Central memory CD4-positive, alpha-beta T cell (primary cell): ENCODE measurements at regions not wholly inside any gene's neighbourhood (a gene's known extent, or its start where the extent isn't known, plus 50 kb on each side); places are given as distances from the start of the nearest gene placed in this dataset.
"Not testable (repeated sequence)": the region's sequence is repeated elsewhere in the genome, so short reads cannot be mapped to it uniquely, and the experiment has no call there.

Experiments
- DNase-seq: peaks from one replicate; pipeline ENCODE4 v3.0.0; 2022

- no peak for DNase-seq
These were observed 112.0 kb downstream of the UTRN start for GRCh38 chr6:144397141-144397540.

DNA sequence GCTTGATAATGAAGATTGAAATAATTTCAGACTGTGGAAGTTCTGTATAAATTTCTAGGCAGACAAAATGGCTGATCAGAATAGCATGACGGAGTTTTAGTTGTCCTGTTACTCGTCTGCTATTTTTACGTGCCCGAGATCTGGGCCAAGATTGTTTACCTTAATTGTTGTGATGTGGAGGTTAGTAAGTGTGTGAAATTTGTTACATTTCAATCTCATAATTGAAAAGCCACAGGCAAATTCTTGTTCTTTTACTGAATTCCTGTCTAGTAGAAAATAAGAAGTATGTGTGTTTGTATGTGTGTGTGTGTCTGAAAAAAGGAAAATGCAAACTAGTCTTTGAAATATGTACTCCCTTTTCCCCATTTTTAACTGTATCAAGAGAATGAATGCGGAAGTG, 115.2 kb downstream of the UTRN start:
- no peak for DNase-seq

- no peak for DNase-seq
These were observed 116.9 kb downstream of the UTRN start for GRCh38 chr6:144401736-144402733.

DNA sequence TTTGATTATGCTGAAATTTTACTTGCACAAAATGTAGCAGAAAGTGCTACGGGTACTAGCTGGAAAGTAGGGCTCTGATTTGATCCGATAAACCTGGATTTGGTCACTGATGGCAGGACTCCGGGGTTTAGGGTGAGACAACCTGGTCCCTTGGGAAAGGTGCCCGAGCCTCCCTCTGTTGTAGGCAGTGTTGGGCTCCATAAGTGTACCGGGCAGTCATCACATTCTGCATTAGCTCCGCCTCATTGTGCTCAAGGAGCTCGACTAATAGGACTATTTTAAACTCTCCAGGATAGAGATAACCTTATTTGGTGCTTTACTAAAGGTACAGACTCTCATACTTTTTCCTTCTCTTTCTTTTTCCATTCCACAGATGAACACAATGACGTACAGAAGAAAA, 117.6 kb downstream of the UTRN start:
- DNase-seq: no peak

DNA sequence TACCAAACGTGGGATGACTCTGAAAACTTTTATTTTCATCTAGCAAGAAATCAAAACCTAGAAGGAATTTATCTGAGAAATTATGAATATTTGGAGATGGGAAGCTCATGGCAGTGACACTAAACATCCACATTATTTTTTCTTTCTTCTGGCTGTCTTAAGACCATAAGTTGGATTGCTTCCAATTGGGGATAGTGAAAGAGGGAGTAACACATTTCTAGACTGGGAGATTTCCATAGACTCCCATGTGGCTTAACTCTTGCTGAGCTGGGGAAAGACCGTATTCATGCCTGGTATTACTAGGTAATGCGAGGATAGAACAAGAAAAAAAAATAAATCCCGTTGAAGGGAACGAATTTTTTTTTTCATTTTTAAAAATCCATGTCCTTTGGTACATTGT, 120.0 kb downstream of the UTRN start:
- no peak for DNase-seq

- no peak for DNase-seq
These were observed 121.7 kb downstream of the UTRN start for GRCh38 chr6:144406796-144407195.

DNA sequence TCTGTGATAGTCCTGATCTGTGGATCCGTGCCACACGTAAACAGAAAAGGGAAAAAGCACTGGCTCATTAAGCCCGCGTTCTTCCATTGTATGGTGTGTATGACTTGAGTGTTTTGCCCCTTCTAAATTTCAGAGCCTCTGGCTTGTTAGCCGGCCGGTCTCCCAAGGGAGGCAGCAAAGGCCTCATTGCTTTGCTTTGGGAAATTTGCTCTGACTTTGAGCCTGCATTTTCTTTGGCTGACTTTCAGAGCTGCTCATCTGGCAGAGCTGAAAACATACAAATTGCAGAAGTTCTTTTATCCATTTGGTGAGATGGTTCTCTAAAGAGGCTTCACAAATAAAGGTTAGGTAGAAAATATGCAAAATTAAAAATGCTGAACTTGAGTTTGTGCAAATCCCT, 123.0 kb downstream of the UTRN start:
- no peak for DNase-seq

- no peak for DNase-seq
These were observed 124.9 kb downstream of the UTRN start for GRCh38 chr6:144410059-144410458.

GRCh38 chr6:144410574-144410973, 125.4 kb downstream of the UTRN start:
- DNase-seq: not testable (repeated sequence)

- no peak for DNase-seq
These were observed 126.5 kb downstream of the UTRN start for GRCh38 chr6:144411531-144412165.

DNA sequence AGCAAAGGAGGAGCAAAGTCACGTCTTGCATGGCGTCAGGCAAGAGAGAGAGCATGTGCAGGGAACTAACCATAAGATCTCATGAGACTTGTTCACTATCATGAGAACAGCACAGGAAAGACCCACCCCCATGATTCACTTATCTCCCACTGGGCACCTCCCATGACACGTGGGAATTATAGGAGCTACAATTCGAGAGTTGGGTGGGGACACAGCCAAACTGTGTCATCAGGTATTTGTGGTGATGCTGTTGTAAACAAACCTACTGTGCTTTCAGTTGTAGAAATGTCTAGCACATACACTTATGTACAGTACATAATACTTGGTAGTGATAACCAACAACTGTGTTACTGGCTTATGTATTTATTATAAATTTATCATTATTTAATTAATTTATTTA, 128.3 kb downstream of the UTRN start:
- DNase-seq: no peak

GRCh38 chr6:144415014-144415413, 129.9 kb downstream of the UTRN start:
- no peak for DNase-seq

DNA sequence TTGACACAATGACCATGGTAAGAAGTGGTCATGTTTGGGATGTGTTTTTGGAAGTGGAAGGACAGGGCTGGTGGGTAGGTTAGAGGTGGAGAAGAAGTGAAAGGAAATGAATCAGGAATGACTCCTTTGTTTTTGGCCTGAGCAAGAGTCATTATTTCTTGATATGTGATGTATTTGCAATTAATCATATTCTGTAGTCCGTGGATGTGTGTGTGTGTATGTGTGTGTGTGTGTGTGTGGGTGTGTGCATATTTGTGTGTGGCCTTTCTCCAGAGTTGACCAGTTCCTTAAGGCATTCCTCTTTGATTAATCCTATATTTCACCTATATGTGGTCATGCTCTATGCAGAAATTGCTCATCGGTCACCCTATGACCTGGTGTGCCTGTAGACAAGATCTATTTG, 130.7 kb downstream of the UTRN start:
- no peak for DNase-seq

GRCh38 chr6:144416244-144416643, 131.1 kb downstream of the UTRN start:
- DNase-seq: no peak

GRCh38 chr6:144416773-144417172, 131.6 kb downstream of the UTRN start:
- DNase-seq: no peak

DNA sequence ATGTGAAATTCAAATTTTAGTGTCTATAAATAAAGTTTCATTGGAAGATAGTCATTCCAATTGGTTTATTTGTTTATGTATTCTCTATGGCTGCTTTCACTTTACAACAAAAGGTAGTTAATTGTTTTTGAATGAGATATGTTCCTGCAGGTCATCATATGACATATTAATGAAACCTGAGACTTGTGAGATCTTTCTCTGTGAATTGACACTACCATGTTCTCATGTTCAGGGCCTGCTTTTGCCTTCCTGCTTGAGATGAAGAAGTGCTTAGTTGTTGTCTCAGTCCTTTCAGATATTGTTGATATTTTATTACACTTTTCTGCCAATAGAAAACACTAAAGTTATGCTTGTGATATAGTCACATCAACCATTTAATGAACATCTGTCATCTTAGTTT, 132.5 kb downstream of the UTRN start:
- DNase-seq: no peak

- no peak for DNase-seq
These were observed 133.9 kb downstream of the UTRN start for GRCh38 chr6:144418959-144419545.

DNA sequence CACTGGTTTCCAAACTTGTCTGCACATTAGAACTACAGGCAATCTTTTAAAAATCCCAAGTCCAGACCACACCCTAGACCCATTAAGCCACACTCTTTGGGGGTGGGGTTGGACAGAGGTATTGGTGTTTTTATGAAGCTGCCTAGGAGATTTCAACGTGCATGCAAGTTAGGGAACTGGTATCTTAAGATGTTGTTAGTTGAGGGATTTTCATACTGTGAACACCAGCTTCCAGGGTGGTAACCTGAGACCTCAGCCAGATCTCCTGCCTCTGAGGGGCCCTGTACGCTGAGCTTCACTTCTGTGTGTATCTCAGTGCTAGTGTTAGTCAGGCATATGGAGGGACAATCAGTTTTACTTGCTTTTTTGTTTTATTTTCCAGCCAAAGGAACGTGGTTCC, 138.0 kb downstream of the UTRN start:
- DNase-seq: no peak

DNA sequence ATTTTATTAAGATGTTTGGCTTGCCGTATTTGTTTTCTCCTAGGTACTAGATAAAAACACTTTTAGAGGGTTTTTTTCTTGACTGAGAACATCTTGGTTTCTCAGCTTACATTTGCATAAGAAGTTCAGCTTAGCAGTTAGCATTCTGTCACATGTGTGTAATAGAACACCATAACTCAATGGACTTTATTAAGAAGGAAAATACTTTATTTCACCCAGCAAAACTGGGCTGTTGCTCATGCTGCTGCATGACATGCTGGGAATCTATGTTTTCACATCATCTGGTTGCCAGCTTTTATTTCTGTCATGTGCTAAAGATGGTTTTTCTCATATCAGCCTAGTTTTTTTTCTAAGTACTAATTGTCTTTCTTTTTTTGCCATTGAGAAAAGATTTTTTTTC, 144.6 kb downstream of the UTRN start:
- no peak for DNase-seq

DNA sequence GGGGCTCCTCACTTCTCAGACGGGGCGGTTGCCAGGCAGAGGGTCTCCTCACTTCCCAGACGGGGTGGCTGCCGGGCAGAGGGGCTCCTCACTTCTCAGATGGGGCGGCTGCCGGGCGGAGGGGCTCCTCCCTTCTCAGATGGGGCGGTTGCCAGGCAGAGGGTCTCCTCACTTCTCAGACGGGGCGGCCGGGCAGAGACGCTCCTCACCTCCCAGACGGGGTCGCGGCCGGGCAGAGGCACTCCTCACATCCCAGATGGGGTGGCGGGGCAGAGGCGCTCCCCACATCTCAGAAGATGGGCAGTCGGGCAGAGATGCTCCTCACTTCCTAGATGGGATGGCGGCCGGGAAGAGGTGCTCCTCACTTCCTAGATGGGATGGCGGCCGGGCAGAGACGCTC, 148.3 kb downstream of the UTRN start:
- not testable (repeated sequence) for DNase-seq

DNA sequence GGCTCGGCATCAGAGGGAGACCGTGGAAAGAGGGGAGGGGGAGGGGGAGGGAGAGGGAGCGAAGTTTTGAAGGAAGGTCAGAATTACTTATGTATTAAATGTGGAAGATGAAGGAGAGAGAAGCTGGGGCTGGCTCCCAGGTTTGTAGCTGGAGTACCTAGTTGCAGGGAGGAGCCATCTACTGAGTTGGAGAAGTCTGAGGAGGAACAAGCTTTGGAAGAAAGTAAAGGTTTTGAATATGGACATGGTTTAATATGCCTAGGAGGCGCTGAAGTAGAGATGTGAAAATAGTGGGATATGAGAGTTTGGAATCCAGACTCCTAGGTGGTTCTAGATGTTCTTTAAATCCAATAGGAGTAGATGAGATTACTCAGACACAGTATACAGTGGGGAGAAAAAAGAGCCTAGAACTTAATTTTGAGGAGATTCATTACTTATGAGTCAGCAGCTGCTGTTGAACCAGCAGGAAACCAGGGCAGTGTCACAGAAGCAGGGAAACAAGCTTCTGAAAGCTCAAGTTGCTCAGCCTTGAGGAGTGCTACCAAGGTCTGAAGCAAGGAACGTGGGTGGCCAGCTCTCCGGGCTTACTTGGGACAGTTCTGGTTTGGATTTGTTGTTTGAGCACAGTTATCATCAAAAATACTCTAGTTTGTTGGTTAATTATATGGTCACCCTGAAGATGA, 149.3 kb downstream of the UTRN start:
- no peak for DNase-seq

- DNase-seq: no peak
These were observed 150.7 kb downstream of the UTRN start for GRCh38 chr6:144435602-144436426.
